Natural killer cell (primary cell): ENCODE measurements at regions not wholly inside any gene's neighbourhood (a gene's known extent, or its start where the extent isn't known, plus 50 kb on each side); places are given as distances from the start of the nearest gene placed in this dataset.

ENCODE experiments used
- ATAC-seq, 3 donors: fragments of 150-1000 bp in 2 of 3; fragments of 200-7000 bp in 1 of 3; cut with Tn5 transposase; 1 replicate in 1 of 3; 2 replicates in 2 of 3; pipeline ENCODE4 v1.10.0; 2021; ENCODE audit warnings: mild to moderate bottlenecking in 2 of 3, moderate library complexity in 2 of 3
- DNase-seq, 2 donors: peaks; one replicate each; pipeline versions ENCODE4 v3.0.0 to v3.0.0-alpha.2; 2013 to 2021; ENCODE audit warnings: mixed read lengths in 1 of 2
- H3K27ac ChIP-seq: one replicate; pipeline ENCODE4 v1.5.1; 2013; ENCODE audit warnings: mild to moderate bottlenecking, low read length
- H3K27me3 ChIP-seq: one replicate; pipeline ENCODE4 v1.6.1; 2013; ENCODE audit warnings: low read length; ENCODE audit not compliant: control insufficient read depth, insufficient read depth
- H3K36me3 ChIP-seq: one replicate; pipeline ENCODE4 v1.6.1; 2013; ENCODE audit warnings: low read length; ENCODE audit not compliant: control insufficient read depth, insufficient read depth
- H3K4me1 ChIP-seq: one replicate; pipeline ENCODE4 v1.6.1; 2013; ENCODE audit warnings: low read length; ENCODE audit not compliant: control insufficient read depth, insufficient read depth
- H3K4me3 ChIP-seq: one replicate; pipeline ENCODE4 v1.5.1; 2013; ENCODE audit warnings: low read length
- H3K9me3 ChIP-seq: one replicate; pipeline ENCODE4 v1.6.1; 2013; ENCODE audit warnings: low read length; ENCODE audit not compliant: control insufficient read depth, insufficient read depth
- H3K27ac Mint-ChIP-seq, 2 donors: one replicate each; pipeline ENCODE4 v1.8.0; 2022; ENCODE audit warnings: mild to moderate bottlenecking in 2 of 2, mixed read lengths in 2 of 2, moderate library complexity in 1 of 2
- H3K27me3 Mint-ChIP-seq, 2 donors: one replicate each; pipeline ENCODE4 v1.8.0; 2022; ENCODE audit warnings: low read depth in 2 of 2, mixed read lengths in 2 of 2
- H3K36me3 Mint-ChIP-seq: one replicate; pipeline ENCODE4 v1.8.0; 2022; ENCODE audit warnings: mixed read lengths
- H3K4me1 Mint-ChIP-seq, 2 donors: one replicate each; pipeline ENCODE4 v1.8.0; 2022; ENCODE audit warnings: mixed read lengths in 2 of 2
- H3K4me3 Mint-ChIP-seq: one replicate; pipeline ENCODE4 v1.8.0; 2022; ENCODE audit warnings: mild to moderate bottlenecking, moderate library complexity, mixed read lengths
- H3K9me3 Mint-ChIP-seq, 2 donors: one replicate each; pipeline ENCODE4 v1.8.0; 2022; ENCODE audit warnings: mixed read lengths in 2 of 2
- WGBS: methylation state at CpG from one replicate; pipeline ENCODE4 v1.1.7; 2013; ENCODE audit warnings: missing lambda C conversion rate; ENCODE audit not compliant: insufficient coverage; 5-methylcytosine and 5-hydroxymethylcytosine counted together
- intact Hi-C: fragments of 100-400 bp; cut with micrococcal nuclease; formaldehyde crosslinking; loops from one replicate; pipeline ENCODE4 v1.14.2; 2022
- TF ChIP-seq, protein P1 (sequence below): fragments of 200-600 bp; IDR thresholded peaks from one replicate; pipeline ENCODE4 v1.8.0; 2022; ENCODE audit warnings: antibody characterized with exemption

DNA sequence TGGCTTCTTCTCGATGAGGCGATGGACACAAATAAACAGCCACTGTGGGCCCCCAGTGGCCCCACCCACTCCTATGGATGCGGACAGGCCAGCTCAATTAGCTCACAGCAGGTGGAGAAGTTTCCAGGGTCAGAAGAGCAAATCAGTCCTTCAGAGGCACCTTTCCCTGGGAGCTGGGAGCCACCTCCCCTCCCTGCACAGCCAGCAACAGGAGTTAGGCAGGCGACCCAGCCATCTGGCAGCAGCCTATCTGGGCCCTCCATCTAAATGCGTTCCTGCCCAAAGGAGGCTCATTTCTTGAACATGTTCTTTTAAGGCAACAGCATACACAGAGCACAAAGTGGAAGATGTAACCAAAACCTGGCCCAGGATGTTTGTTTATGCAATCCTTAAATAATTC lies 211.9 kb upstream of the ARRDC4 start:
- intact Hi-C loops = no loop called here
- H3K27me3 Mint-ChIP-seq = no peaks in the 10 kb centered on the region
- ATAC-seq = no peak
- H3K9me3 Mint-ChIP-seq = no peaks in the 10 kb centered on the region
- 83% methylated on average over 5 of the region's 5 CpGs for WGBS
- TF ChIP-seq, protein P1, sequence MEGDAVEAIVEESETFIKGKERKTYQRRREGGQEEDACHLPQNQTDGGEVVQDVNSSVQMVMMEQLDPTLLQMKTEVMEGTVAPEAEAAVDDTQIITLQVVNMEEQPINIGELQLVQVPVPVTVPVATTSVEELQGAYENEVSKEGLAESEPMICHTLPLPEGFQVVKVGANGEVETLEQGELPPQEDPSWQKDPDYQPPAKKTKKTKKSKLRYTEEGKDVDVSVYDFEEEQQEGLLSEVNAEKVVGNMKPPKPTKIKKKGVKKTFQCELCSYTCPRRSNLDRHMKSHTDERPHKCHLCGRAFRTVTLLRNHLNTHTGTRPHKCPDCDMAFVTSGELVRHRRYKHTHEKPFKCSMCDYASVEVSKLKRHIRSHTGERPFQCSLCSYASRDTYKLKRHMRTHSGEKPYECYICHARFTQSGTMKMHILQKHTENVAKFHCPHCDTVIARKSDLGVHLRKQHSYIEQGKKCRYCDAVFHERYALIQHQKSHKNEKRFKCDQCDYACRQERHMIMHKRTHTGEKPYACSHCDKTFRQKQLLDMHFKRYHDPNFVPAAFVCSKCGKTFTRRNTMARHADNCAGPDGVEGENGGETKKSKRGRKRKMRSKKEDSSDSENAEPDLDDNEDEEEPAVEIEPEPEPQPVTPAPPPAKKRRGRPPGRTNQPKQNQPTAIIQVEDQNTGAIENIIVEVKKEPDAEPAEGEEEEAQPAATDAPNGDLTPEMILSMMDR = no peak
- H3K27ac Mint-ChIP-seq = no peak overlapping the region
- no peaks in the 10 kb centered on the region for H3K36me3 Mint-ChIP-seq
- Histone ChIP-seq H3K9me3 (no peaks in the 10 kb centered on the region), H3K4me3 (no peak overlapping the region), H3K27ac (no peak overlapping the region), H3K36me3 (no peaks in the 10 kb centered on the region), H3K27me3 (no peaks in the 10 kb centered on the region), H3K4me1 (no peaks in the 10 kb centered on the region)
- no peaks in the 10 kb centered on the region for H3K4me1 Mint-ChIP-seq
- DNase-seq = no peak
- no peak overlapping the region for H3K4me3 Mint-ChIP-seq

DNA sequence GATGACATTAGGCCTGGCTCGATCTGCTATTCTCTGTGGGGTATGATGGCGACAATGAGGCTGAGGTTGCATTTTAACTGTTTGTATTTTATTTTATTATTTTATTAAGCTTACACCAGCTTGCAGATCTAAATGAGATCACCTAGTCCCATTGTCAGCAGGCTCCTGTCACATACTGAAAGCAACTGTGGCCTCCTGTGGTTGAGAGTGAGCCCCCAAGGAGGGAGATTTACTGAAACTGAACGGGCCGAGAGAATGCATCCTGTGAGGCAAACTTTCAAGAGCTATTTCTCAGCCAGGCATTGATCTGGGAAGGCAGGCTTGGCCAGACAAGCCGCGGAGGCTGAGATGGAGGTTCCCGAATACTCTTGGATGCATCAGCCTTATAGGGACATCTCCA lies 210.4 kb upstream of the ARRDC4 start:
- H3K9me3 Mint-ChIP-seq = no peaks in the 10 kb centered on the region
- TF ChIP-seq, protein P1 = no peak

DNA sequence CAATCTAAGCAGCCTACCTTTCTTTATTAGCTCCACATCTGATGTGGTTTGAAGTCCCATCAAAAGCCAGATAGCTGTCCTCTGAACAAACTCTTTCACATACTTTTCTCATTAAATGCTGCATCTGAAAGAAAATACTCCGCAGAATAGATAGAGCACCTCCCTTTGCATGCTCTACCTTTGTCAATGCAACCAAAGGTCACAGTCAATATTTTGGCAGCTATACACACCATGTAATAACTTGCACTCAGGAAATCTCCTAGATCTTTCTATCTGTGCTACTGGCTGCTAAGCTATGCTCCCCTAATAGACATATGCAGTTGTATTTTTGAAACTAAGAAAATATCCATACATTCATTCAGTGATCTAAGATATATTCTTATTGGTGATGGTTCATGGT lies 204.8 kb upstream of the ARRDC4 start:
- no peak overlapping the region for H3K27ac ChIP-seq
- no peak for DNase-seq
- H3K27me3 ChIP-seq = no peaks in the 10 kb centered on the region
- H3K9me3 ChIP-seq = no peaks in the 10 kb centered on the region
- no peak for ATAC-seq
- H3K9me3 Mint-ChIP-seq = no peaks in the 10 kb centered on the region
- 86% methylated on average over 1 of the region's 1 CpG for WGBS
- H3K27ac Mint-ChIP-seq = no peak overlapping the region
- no peak overlapping the region for H3K4me3 ChIP-seq
- H3K4me3 Mint-ChIP-seq = no peak overlapping the region
- intact Hi-C loops = no loop called here
- no peaks in the 10 kb centered on the region for H3K4me1 ChIP-seq
- H3K4me1 Mint-ChIP-seq = no peaks in the 10 kb centered on the region
- H3K36me3 Mint-ChIP-seq = no peaks in the 10 kb centered on the region
- H3K27me3 Mint-ChIP-seq = peaks cover 0 to 6% of the 10 kb centered on the region in 2 donors
- TF ChIP-seq, protein P1 = no peak
- H3K36me3 ChIP-seq = no peaks in the 10 kb centered on the region

More for the DNA sequence above, 210.4 kb upstream of the ARRDC4 start:
- no peak overlapping the region for H3K4me3 Mint-ChIP-seq
- no peaks in the 10 kb centered on the region for H3K4me1 ChIP-seq
- H3K27ac Mint-ChIP-seq = no peak overlapping the region
- DNase-seq = no peak
- no peak overlapping the region for H3K4me3 ChIP-seq
- no peaks in the 10 kb centered on the region for H3K27me3 Mint-ChIP-seq
- no peaks in the 10 kb centered on the region for H3K9me3 ChIP-seq
- H3K36me3 Mint-ChIP-seq = no peaks in the 10 kb centered on the region
- H3K27me3 ChIP-seq = no peaks in the 10 kb centered on the region
- H3K36me3 ChIP-seq = no peaks in the 10 kb centered on the region
- H3K27ac ChIP-seq = no peak overlapping the region
- no peak for ATAC-seq
- 78% methylated on average over 6 of the region's 7 CpGs for WGBS
- H3K4me1 Mint-ChIP-seq = no peaks in the 10 kb centered on the region
- intact Hi-C loops = no loop called here

DNA sequence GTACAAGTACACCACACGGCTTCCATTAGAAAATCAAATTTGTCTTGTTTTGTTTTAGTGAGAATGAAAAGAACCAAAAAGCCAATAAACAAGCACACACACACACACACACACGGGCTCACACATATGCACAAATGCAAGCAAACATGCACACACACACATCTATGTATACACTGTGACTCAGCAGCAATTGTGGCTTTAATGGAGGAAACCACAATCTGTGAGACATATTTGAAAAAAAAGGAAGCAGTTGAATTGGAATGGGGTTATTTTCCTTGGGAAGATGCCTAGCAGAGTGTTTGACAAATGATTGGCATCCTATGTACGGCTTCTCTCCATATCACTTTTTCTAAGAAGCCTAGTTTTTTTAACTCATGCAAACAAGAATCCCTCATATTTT lies 201.1 kb upstream of the ARRDC4 start:
- no peaks in the 10 kb centered on the region for H3K4me1 ChIP-seq
- H3K4me3 Mint-ChIP-seq = no peak overlapping the region
- H3K27me3 Mint-ChIP-seq = peaks cover 0 to 6% of the 10 kb centered on the region in 2 donors
- TF ChIP-seq, protein P1 = no peak
- H3K36me3 Mint-ChIP-seq = no peaks in the 10 kb centered on the region
- no peaks in the 10 kb centered on the region for H3K4me1 Mint-ChIP-seq
- H3K27me3 ChIP-seq = no peaks in the 10 kb centered on the region
- intact Hi-C loops = no loop called here
- H3K27ac Mint-ChIP-seq = no peak overlapping the region
- ATAC-seq = no peak
- no peak overlapping the region for H3K4me3 ChIP-seq
- no peak for DNase-seq
- no peaks in the 10 kb centered on the region for H3K9me3 Mint-ChIP-seq
- H3K36me3 ChIP-seq = no peaks in the 10 kb centered on the region
- H3K9me3 ChIP-seq = no peaks in the 10 kb centered on the region
- no CpG with 5 or more reads among the region's 3 CpGs for WGBS
- no peak overlapping the region for H3K27ac ChIP-seq
